PC-3 (cell line): ENCODE measurements at regions not wholly inside any gene's neighbourhood (a gene's known extent, or its start where the extent isn't known, plus 50 kb on each side); places are given as distances from the start of the nearest gene placed in this dataset.

Experiments
- EZH2 ChIP-seq: fragments of 300-600 bp; sonication (generic); IDR thresholded peaks from one replicate; pipeline ENCODE4 v1.6.1; 2017; ENCODE audit warnings: antibody characterized with exemption, mild to moderate bottlenecking, low read length; ENCODE audit not compliant: unreplicated experiment
- EZH2phosphoT487 ChIP-seq: fragments of 300-600 bp; sonication (generic); IDR thresholded peaks from 2 replicates; pipeline ENCODE4 v1.6.1; 2018; ENCODE audit warnings: mild to moderate bottlenecking, antibody characterized with exemption, low read length, borderline replicate concordance
- TF ChIP-seq, protein P1 (sequence below): fragments of 300-600 bp; sonication (generic); conservative IDR thresholded peaks from 2 replicates; pipeline ENCODE4 v1.5.1; 2017; ENCODE audit warnings: antibody characterized with exemption, low read depth, mild to moderate bottlenecking, low read length

DNA sequence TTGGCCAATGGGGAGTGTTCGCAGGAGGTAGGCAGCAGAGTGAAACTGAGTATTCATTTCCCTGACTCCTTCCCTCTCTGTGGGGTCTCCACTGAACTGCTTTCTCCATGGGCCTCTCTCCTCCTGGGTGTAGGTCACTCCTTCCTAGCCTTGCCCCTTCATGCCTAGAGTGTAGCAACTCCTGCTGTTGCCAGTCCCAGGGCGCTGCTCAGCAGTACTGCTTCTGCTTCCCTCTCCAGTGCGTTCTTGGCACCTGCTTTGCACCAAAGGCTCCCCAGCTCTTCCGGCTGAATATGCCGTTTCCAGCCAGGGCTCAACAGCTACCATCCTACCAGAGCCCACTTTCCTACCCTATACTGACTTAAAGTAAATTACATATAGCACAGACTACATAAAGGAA is 92.2 kb downstream of the MAF start:
- TF ChIP-seq, protein P1, sequence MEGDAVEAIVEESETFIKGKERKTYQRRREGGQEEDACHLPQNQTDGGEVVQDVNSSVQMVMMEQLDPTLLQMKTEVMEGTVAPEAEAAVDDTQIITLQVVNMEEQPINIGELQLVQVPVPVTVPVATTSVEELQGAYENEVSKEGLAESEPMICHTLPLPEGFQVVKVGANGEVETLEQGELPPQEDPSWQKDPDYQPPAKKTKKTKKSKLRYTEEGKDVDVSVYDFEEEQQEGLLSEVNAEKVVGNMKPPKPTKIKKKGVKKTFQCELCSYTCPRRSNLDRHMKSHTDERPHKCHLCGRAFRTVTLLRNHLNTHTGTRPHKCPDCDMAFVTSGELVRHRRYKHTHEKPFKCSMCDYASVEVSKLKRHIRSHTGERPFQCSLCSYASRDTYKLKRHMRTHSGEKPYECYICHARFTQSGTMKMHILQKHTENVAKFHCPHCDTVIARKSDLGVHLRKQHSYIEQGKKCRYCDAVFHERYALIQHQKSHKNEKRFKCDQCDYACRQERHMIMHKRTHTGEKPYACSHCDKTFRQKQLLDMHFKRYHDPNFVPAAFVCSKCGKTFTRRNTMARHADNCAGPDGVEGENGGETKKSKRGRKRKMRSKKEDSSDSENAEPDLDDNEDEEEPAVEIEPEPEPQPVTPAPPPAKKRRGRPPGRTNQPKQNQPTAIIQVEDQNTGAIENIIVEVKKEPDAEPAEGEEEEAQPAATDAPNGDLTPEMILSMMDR, result no peak
- TF ChIP-seq EZH2phosphoT487 (no peak), EZH2 (no peak)
